HepG2 (cell line): ENCODE measurements at regions not wholly inside any gene's neighbourhood (a gene's known extent, or its start where the extent isn't known, plus 50 kb on each side); places are given as distances from the start of the nearest gene placed in this dataset.

Source experiments
- ATAC-seq: fragments of 200-7000 bp; cut with Tn5 transposase; 3 replicates; pipeline ENCODE4 v1.9.1; 2020; ENCODE audit warnings: mild to moderate bottlenecking, moderate library complexity
- BruUV-seq: library from RNA; stranded (reverse); fragments of 400-500 nt; replicated peaks from 2 replicates; lab custom pipeline; 2021; lab: Mats Ljungman, UMichigan
- CTCF ChIA-PET: fragments of 300-600 bp; formaldehyde crosslinking; extraction: SDS; loops from one replicate; lab custom pipeline; 2021; ENCODE audit warnings: low total read pairs, inconsistent platforms, low intra/inter-chr PET ratio; lab: Yijun Ruan, JAX
- POLR2A ChIA-PET: fragments of 350-600 bp; sonication (Branson Sonifier 250); formaldehyde crosslinking; loops from one replicate; lab custom pipeline; 2020; ENCODE audit warnings: antibody characterized with exemption, inconsistent platforms; lab: Yijun Ruan, JAX
- DNase-seq: peaks from one replicate; pipeline ENCODE4 v3.0.0-alpha.2; 2015; ENCODE audit warnings: low spot score
- FAIRE-seq: peaks from 3 replicates; lab custom pipeline; 2011; peaks lifted over from hg19 to GRCh38; lab: Jason Lieb, UNC
- H2AFZ ChIP-seq: one replicate; pipeline ENCODE4 v1.6.1; 2011; ENCODE audit warnings: low read length, inconsistent platforms
- H3K27ac ChIP-seq: fragments of 300-600 bp; 3 replicates; pipeline ENCODE4 v1.8.0; 2011; ENCODE audit warnings: mixed run types, mild to moderate bottlenecking, mixed read lengths, low read length, inconsistent platforms; ENCODE audit not compliant: insufficient read depth; ENCODE audit errors: extremely low read length
- H3K27me3 ChIP-seq, 2 experiments: fragments of 200-600 bp in 1 of 2; 2 replicates in 1 of 2; 3 replicates in 1 of 2; pipeline versions ENCODE4 v1.6.0 to v1.8.0; 2011; ENCODE audit warnings: low read length in 2 of 2, mild to moderate bottlenecking in 2 of 2, moderate library complexity in 2 of 2, inconsistent platforms in 1 of 2; ENCODE audit not compliant: insufficient read depth in 2 of 2, control insufficient read depth in 1 of 2
- H3K36me3 ChIP-seq, 2 experiments: fragments of 200-600 bp in 1 of 2; replicated peaks in 1 of 2; 2 replicates in 1 of 2; 3 replicates in 1 of 2; pipeline versions ENCODE4 v1.5.1 to v1.8.0; 2011; ENCODE audit warnings: low read length in 2 of 2, inconsistent platforms in 1 of 2; ENCODE audit not compliant: insufficient read depth in 2 of 2, control insufficient read depth in 1 of 2
- H3K4me1 ChIP-seq: 2 replicates; pipeline ENCODE4 v1.5.1; 2012; ENCODE audit warnings: low read length, inconsistent platforms; ENCODE audit not compliant: insufficient read depth
- H3K4me2 ChIP-seq: 2 replicates; pipeline ENCODE4 v1.6.0; 2011; ENCODE audit warnings: low read depth, low read length, inconsistent platforms
- H3K4me3 ChIP-seq, 3 experiments: fragments of 200-600 bp in 1 of 3; sonication (generic), shearing (Covaris generic) in 1 of 3; replicated peaks in 1 of 3; 2 replicates each; pipeline ENCODE4 v1.5.1; 2011 to 2016; ENCODE audit warnings: low read length in 3 of 3, inconsistent platforms in 2 of 3, low read depth in 2 of 3, mild to moderate bottlenecking in 2 of 3, control low read depth in 1 of 3, mixed read lengths in 1 of 3; ENCODE audit not compliant: insufficient read depth in 1 of 3
- H3K79me2 ChIP-seq: one replicate; pipeline ENCODE4 v1.6.1; 2011; ENCODE audit warnings: low read length, inconsistent platforms; ENCODE audit not compliant: insufficient read depth
- H3K9ac ChIP-seq: 2 replicates; pipeline ENCODE4 v1.6.0; 2011; ENCODE audit warnings: mild to moderate bottlenecking, low read depth, low read length, inconsistent platforms; ENCODE audit not compliant: insufficient read depth
- H3K9me3 ChIP-seq: 2 replicates; pipeline ENCODE4 v1.5.1; 2012; ENCODE audit warnings: mild to moderate bottlenecking, low read length
- H4K20me1 ChIP-seq: 2 replicates; pipeline ENCODE4 v1.6.0; 2011; ENCODE audit warnings: inconsistent platforms, mild to moderate bottlenecking, low read length, moderate library complexity; ENCODE audit not compliant: insufficient read depth
- HOXA7 ChIP-seq: sonication (generic); formaldehyde crosslinking; IDR thresholded peaks from 2 replicates; pipeline ENCODE4 v1.8.1; 2022; ENCODE audit warnings: mild to moderate bottlenecking, missing genetic modification reagents, moderate library complexity
- KDM2A ChIP-seq: sonication (generic); formaldehyde crosslinking; IDR thresholded peaks from 2 replicates; pipeline ENCODE4 v1.4.0; 2020; ENCODE audit warnings: low read depth, missing genetic modification reagents, borderline replicate concordance
- KIAA2018 ChIP-seq: sonication (generic); formaldehyde crosslinking; IDR thresholded peaks from 2 replicates; pipeline ENCODE4 v1.5.0; 2020; ENCODE audit warnings: mild to moderate bottlenecking, missing genetic modification reagents, borderline replicate concordance
- PRDM10 ChIP-seq: sonication (generic); formaldehyde crosslinking; IDR thresholded peaks from 2 replicates; pipeline ENCODE4 v1.4.0; 2020; ENCODE audit warnings: low read depth, missing genetic modification reagents
- SNRNP70 ChIP-seq: fragments of 200-400 bp; formaldehyde crosslinking; IDR thresholded peaks from 2 replicates; pipeline ENCODE4 v1.6.1; 2017; ENCODE audit warnings: mild to moderate bottlenecking, low read depth, low read length, moderate library complexity
- ZNF224 ChIP-seq: sonication (generic); formaldehyde crosslinking; IDR thresholded peaks from 2 replicates; pipeline ENCODE4 v1.5.0; 2020; ENCODE audit warnings: mild to moderate bottlenecking, missing genetic modification reagents
- ZNF639 ChIP-seq: conservative IDR thresholded peaks from 2 replicates; pipeline ENCODE4 v1.6.1; 2018; ENCODE audit warnings: missing genetic modification reagents
- WGBS: methylation state at CpG from one replicate; pipeline ENCODE4 v1.1.6; 2017; ENCODE audit warnings: low lambda C conversion rate; 5-methylcytosine and 5-hydroxymethylcytosine counted together
- in situ Hi-C: cut with HindIII; loops from 2 replicates; pipeline ENCODE4 v1.10.0; 2017; ENCODE audit warnings: low pct_unique_long_range_greater_than_20kb; ENCODE audit not compliant: extremely low pct_ligation_motif_present
- intact Hi-C: fragments of 100-400 bp; cut with micrococcal nuclease; formaldehyde crosslinking; loops from one replicate; pipeline ENCODE4 v1.10.0; 2022; ENCODE audit not compliant: unreplicated experiment

- TF ChIP-seq PRDM10 (CRISPR knock-in tag) (no peak), ZNF224 (no peak), ZNF639 (CRISPR knock-in tag) (no peak), SNRNP70 (no peak), HOXA7 (CRISPR knock-in tag) (no peak), KDM2A (CRISPR knock-in tag) (no peak), KIAA2018 (CRISPR knock-in tag) (no peak)
- TF ChIP-seq, all 625 proteins: peak for 0
- Histone ChIP-seq H3K79me2 (no peaks in the 10 kb centered on the region), H3K4me3 (no peak overlapping the region), H3K4me1 (no peaks in the 10 kb centered on the region), H3K9me3 (no peaks in the 10 kb centered on the region), H3K36me3 (no peaks in the 10 kb centered on the region), H4K20me1 (no peaks in the 10 kb centered on the region), H3K27ac (no peak overlapping the region), H3K9ac (no peak overlapping the region), H2AFZ (no peak overlapping the region), H3K4me2 (no peak overlapping the region), H3K27me3 (no peaks in the 10 kb centered on the region)
- in situ Hi-C loops (no loop called here), intact Hi-C loops (no loop called here)
- no peak for ATAC-seq
- ChIA-PET CTCF (no interaction called here), POLR2A (no interaction called here)
- no peak for DNase-seq
- 0% methylated on average over 4 of the region's 4 CpGs for whole genome bisulfite sequencing
- no peak for FAIRE-seq
- BruUV-seq = no TSS peak
These were observed 515.3 kb downstream of the EPHB1 start for GRCh38 chr3:135310317-135310716.
